Nephron progenitor cell (in vitro differentiated cells): ENCODE measurements at regions not wholly inside any gene's neighbourhood (a gene's known extent, or its start where the extent isn't known, plus 50 kb on each side); places are given as distances from the start of the nearest gene placed in this dataset.
A peak's percentile ranks its signal among the peaks of the same experiment; 100 is the strongest.
"Not testable (repeated sequence)": the region's sequence is repeated elsewhere in the genome, so short reads cannot be mapped to it uniquely, and the experiment has no call there.

Experiments
- DNase-seq: peaks from one replicate; pipeline ENCODE4 v3.0.0; 2021
- H3K27ac Mint-ChIP-seq: 2 replicates; pipeline ENCODE4 v1.8.0; 2021; ENCODE audit warnings: mild to moderate bottlenecking, moderate library complexity, mixed read lengths
- H3K27me3 Mint-ChIP-seq: 2 replicates; pipeline ENCODE4 v1.8.0; 2021; ENCODE audit warnings: mild to moderate bottlenecking, low read depth, mixed read lengths; ENCODE audit not compliant: poor library complexity
- H3K36me3 Mint-ChIP-seq: 2 replicates; pipeline ENCODE4 v1.8.0; 2021; ENCODE audit warnings: low read depth, mixed read lengths
- H3K4me1 Mint-ChIP-seq: 2 replicates; pipeline ENCODE4 v1.8.0; 2021; ENCODE audit warnings: mixed read lengths
- H3K4me3 Mint-ChIP-seq: 2 replicates; pipeline ENCODE4 v1.8.0; 2021; ENCODE audit warnings: mild to moderate bottlenecking, moderate library complexity, mixed read lengths
- H3K9me3 Mint-ChIP-seq: 2 replicates; pipeline ENCODE4 v1.8.0; 2021; ENCODE audit warnings: mild to moderate bottlenecking, moderate library complexity, mixed read lengths
- TF ChIP-seq, protein P1 (sequence below): fragments of 200-600 bp; sonication (generic); IDR thresholded peaks from 2 replicates; pipeline ENCODE4 v1.5.0; 2021; ENCODE audit warnings: antibody characterized with exemption

DNA sequence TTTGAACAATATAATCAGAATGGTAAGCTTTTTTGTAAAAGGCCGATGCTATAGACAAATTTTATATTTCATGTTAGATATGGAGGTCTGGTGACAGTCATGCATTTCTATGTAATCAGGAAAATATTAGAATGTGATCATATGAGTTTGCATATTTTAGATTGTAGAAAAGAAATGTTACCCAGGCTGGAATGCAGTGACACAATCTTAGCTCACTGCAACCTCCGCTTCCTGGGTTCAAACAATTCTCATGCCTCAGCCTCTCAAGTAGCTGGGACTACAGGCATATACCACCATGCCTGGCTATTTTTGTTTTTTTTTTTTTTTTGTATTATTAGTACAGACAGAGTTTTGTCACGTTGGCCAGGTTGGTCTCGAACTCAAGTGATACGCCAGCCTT is 152.0 kb downstream of the LMLN start:
- Mint-ChIP-seq H3K36me3 (no peaks in the 10 kb centered on the region), H3K9me3 (peaks cover 7% of the 10 kb centered on the region), H3K27me3 (peaks cover 59% of the 10 kb centered on the region), H3K4me3 (no peak overlapping the region), H3K27ac (no peak overlapping the region), H3K4me1 (peaks cover 47% of the 10 kb centered on the region)
- TF ChIP-seq, protein P1, sequence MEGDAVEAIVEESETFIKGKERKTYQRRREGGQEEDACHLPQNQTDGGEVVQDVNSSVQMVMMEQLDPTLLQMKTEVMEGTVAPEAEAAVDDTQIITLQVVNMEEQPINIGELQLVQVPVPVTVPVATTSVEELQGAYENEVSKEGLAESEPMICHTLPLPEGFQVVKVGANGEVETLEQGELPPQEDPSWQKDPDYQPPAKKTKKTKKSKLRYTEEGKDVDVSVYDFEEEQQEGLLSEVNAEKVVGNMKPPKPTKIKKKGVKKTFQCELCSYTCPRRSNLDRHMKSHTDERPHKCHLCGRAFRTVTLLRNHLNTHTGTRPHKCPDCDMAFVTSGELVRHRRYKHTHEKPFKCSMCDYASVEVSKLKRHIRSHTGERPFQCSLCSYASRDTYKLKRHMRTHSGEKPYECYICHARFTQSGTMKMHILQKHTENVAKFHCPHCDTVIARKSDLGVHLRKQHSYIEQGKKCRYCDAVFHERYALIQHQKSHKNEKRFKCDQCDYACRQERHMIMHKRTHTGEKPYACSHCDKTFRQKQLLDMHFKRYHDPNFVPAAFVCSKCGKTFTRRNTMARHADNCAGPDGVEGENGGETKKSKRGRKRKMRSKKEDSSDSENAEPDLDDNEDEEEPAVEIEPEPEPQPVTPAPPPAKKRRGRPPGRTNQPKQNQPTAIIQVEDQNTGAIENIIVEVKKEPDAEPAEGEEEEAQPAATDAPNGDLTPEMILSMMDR = no peak
- no peak for DNase-seq

DNA sequence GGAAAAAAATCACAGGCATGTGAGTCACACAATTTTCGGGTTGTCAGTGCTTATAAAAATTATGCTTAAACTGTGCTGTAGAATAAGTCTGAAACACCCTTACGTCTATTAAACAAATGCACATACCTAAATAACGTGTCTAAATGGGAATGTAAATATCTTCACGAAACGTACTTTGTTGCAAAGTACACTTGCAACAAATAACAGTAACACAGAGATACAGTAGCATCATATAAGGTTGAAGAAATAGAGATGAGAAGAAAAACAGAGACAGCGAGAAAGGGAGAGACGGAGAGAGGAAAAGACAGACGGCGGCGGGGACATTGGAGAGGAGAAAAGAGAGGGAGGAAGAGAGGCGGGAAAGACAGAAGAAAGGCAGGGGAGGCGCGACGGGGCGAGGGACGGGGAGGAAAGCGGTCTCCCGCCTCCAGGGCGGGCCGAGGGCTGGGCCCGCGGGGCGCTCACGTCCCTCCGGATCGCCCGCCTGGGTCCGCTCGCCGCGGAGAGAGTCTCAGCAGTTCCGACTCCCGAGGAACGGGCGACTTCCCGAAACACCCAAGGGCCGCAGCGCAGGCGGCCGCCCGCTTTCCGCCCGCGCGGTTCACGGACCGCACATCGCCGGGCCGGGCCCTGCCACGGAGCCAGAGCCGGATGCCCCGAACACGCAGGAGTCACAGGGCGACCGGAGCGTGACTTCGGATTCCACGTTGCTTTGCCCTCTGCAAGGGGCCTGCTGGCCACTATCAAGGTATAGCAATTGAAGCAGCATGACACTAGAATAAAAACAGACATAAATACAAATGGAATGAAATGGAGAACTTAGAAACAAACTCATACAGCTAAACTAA is 153.4 kb downstream of the LMLN start:
- TF ChIP-seq, protein P1 = no peak
- DNase-seq = peak; percentile 58
- Mint-ChIP-seq H3K27ac (no peak overlapping the region), H3K4me3 (peak overlapping the region; percentile 77), H3K9me3 (peaks cover 7% of the 10 kb centered on the region), H3K4me1 (peaks cover 34% of the 10 kb centered on the region), H3K36me3 (no peaks in the 10 kb centered on the region), H3K27me3 (peaks cover 71% of the 10 kb centered on the region)

DNA sequence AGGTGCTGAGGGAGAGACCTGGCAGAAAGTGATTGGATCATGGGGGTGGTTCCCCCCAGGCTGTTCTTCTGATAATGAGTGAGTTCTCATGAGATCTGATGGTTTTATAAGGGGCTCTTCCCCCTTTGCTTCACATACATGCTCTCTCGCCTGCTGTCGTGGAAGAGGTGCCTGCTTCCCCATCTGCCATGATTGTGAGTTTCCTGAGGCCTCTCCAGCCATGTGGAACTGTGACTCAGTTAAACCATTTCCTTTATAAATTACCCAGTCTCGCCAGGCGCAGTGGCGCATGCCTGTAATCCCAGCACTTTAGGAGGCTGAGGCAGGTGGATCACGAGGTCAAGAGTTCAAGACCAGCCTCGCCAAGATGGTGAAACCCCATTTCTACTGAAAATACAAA is 154.5 kb downstream of the LMLN start:
- Mint-ChIP-seq H3K9me3 (peaks cover 12% of the 10 kb centered on the region), H3K4me1 (peaks cover 23% of the 10 kb centered on the region), H3K27me3 (peaks cover 77% of the 10 kb centered on the region)
- not testable (repeated sequence) for DNase-seq, H3K4me3 Mint-ChIP-seq, H3K36me3 Mint-ChIP-seq, H3K27ac Mint-ChIP-seq

DNA sequence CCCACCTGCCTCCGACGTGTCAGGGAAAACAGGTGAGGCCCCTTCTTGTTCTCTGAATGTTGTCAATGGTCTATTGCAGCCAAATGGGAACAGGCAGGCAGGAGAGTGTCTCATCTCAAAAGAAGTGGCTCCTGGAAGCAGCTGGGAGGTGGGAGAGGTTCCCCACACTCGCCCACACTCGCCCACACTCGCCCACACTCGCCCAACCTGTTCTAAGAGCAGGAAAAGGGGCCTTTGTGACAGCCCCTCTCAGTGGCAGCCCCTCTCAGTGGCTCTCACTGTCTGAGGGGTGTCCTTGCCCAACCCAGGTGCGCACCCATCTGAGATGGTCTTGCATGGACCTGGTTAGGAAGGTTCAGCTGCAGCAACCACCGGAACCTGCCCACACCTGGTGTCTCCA is 162.2 kb downstream of the LMLN start:
- peaks cover 34% of the 10 kb centered on the region for H3K27me3 Mint-ChIP-seq
- not testable (repeated sequence) for H3K36me3 Mint-ChIP-seq, DNase-seq, H3K4me1 Mint-ChIP-seq, H3K4me3 Mint-ChIP-seq, H3K27ac Mint-ChIP-seq, H3K9me3 Mint-ChIP-seq

DNA sequence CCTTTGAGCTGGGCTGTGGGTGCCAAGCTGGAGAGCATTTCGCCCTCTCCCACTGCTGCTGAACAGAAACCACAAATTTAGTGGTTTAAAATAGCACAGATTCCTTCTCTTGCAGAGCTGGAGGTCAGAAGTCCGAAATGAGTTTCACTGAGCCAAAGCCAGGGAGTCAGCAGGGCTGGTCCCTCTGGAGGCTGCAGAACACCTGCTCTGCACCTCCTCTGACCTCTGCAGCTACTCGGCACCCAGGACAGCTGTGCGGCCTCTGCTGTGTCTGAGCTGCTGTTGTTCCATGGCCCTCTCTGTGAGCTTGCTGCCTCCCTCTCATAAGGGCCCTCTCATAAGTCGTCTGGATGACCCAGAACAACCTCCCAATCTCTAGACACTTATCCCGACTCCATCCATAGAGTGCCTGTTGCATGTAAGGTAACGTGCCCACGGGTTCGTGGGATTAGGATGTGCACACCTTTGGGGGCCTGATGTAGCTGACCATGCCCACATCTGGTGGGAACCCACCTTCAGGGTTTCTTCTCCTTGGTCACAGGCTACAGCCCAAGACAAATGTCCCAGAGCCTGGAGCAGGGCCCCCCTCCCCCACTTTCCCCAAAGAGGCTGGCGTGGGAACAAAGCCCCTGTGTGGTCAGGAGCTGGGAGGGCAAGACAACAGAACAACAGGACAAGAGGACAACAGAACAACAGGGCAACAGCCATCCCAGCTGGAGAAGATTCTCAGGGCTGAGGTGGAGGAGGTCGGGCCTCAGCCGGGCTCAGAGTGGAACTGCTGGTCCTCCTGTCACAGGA is 177.2 kb downstream of the LMLN start:
- not testable (repeated sequence) for H3K36me3 Mint-ChIP-seq, H3K27me3 Mint-ChIP-seq, H3K9me3 Mint-ChIP-seq, H3K4me3 Mint-ChIP-seq, H3K4me1 Mint-ChIP-seq, H3K27ac Mint-ChIP-seq, DNase-seq

DNA sequence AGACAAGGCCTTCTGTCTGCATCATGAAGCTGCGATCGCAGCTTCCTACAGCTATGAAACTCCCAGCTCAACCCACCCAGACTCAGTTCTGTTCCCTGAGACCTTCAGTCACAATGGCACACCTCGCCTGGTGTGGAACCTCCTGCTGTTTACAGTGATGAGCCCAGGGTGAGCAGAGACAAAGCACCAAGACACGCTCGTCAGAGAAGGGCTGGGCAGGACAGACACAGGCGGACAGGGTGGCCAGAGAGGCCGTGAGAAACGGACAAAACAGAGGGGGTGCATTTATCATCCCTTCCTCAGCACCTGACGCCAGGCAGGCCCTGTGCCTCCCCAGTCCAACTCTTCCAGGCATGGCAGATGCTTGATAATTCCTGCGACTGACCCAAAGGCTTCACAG is 178.2 kb downstream of the LMLN start:
- H3K27me3 Mint-ChIP-seq, H3K27ac Mint-ChIP-seq, DNase-seq, H3K36me3 Mint-ChIP-seq, H3K9me3 Mint-ChIP-seq, H3K4me3 Mint-ChIP-seq, H3K4me1 Mint-ChIP-seq: not testable (repeated sequence)

DNA sequence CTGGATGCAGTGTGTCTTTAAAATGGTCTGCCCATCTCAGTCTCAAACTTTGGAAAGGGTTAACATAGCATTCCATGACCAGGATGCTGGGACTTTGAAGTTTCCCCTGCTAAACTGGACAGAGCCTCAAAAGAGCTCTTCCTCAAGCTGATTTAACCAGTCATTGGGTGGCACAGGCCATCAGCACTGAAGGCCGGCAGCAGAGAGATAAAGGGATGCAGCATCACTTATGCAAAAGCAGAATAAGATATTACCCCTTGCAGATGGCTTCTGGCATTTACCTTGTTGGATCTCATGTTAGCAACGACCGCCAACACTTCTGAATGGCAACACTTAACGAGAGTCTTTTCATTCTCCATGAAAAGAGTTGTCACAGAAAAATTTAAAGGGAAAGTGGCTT is 179.0 kb downstream of the LMLN start:
- H3K36me3 Mint-ChIP-seq, H3K27me3 Mint-ChIP-seq, H3K4me3 Mint-ChIP-seq, H3K9me3 Mint-ChIP-seq, DNase-seq, H3K27ac Mint-ChIP-seq: not testable (repeated sequence)
- H3K4me1 Mint-ChIP-seq = peaks cover 11% of the 10 kb centered on the region

DNA sequence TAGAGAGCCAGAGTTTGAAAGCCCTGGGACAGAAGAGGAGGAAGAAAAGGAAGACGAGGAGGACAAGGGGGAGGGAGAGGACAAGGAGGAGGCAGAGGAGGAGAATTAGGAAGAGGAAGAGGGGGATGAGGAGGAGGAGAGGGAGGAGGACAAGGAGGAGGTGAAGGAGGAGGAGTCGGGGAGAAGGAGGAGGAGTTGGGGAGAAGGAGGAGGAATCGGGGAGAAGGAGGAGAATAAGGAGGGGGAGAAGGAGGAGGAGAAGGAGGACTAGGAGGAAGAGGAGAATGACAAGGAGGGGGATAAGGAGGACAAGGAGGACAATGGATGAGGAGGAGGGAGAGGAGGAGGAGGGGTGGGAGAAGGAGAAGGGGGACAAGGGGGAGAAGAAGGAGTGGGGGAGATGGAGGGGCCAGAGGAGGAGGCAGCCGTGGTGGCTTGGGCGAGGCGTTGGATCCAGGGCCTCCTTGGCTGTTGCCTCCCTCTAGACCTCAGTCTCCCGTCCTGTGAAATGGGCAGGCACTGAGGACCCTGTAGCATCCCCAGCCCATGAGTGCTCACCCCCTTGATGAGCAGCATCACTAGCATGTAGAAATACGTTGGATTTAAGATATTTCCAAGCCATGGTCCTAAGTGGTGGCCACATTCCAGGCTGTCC is 179.6 kb downstream of the LMLN start:
- not testable (repeated sequence) for H3K36me3 Mint-ChIP-seq, H3K27me3 Mint-ChIP-seq, DNase-seq, H3K9me3 Mint-ChIP-seq, H3K27ac Mint-ChIP-seq, H3K4me3 Mint-ChIP-seq
- H3K4me1 Mint-ChIP-seq = peaks cover 11% of the 10 kb centered on the region

DNA sequence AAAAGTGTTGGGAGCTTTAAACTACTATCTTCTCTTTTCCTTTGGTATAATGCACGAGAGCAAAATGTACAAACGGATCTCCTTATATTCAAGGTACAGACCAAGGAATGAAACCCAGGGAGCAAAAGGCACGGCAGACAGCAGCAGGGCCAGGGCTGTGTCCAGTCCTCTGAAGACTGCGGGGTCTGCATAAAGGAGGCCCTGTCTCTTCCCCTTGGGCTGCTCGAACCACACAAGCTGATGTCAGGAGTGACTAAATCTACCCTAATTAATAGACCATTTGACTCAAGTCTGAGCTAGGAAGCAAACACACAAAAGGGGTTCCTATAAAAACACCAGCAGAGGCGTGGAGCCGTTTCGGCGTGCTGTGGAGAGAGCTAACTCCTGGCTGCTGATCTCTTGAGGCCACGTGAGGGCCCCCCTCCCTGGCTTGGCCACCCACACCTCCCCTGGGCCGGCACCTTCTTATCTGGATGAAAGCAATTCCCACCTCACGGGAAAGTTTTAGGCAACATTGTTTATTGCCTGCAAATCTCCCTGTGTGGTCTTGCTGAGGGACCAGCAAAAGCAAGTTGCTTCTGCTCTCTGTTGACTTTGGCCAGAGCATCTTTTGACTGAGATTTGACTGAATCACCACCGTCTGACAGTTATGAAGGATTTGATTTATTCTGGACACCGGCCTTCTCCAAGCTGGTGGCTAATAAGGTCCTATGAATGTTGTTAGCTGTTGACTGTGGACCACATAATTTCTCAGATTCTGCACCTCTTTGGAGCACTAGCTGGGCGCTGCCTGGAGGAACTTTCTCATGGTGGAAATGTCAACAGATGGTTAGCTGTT is 183.5 kb downstream of the LMLN start:
- not testable (repeated sequence) for H3K4me3 Mint-ChIP-seq, DNase-seq, H3K36me3 Mint-ChIP-seq, H3K9me3 Mint-ChIP-seq, H3K27ac Mint-ChIP-seq
- H3K4me1 Mint-ChIP-seq = peaks cover 11% of the 10 kb centered on the region
- H3K27me3 Mint-ChIP-seq = peaks cover 16% of the 10 kb centered on the region

DNA sequence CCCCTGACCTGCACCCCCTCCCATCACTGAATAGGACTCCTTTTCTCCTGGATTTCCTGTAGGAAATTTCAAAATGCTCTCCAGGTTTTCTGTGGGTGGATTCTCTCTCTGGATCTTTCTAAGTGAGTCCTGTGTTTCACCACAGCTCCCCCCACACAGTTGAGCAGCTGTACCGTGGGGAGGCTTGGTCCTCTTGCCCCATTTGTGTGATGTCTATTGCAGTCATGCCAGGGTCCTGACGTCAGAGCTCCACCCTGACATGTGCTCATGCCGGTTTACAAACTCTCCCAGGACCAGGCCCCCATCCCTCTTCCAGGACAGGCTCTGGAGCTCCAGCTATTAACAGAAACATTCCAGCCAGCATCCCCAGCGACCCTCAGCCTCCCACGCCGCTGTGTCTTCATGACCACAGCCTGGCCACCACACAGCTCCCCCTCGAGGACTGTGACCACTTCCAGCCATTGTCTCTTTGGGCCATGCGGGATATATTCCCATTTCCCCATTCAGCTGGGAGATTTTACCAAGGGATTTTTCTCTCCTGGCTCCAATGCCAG is 185.3 kb downstream of the LMLN start:
- H3K27ac Mint-ChIP-seq, H3K4me3 Mint-ChIP-seq, H3K36me3 Mint-ChIP-seq, DNase-seq, H3K9me3 Mint-ChIP-seq: not testable (repeated sequence)
- Mint-ChIP-seq H3K4me1 (peaks cover 11% of the 10 kb centered on the region), H3K27me3 (peaks cover 16% of the 10 kb centered on the region)

DNA sequence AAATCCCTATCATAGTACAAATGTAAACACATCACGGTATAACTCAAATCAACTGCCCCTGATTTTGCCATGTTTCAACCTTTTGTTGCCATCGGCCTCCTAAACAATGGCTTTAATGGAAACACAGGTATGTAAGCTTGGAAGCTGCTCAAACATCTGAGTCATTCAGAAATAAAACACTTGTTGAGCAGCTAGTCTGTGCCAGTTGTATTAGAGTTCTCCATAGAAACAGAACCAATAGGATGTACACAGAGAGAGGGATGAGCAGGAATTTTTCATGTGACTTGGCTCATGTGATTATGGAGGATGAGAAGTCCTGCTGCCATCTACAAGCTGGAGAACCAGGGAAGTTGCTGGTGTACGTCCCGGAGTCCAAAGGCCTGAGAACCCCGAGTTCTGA is 186.1 kb downstream of the LMLN start:
- not testable (repeated sequence) for H3K4me3 Mint-ChIP-seq, DNase-seq, H3K27ac Mint-ChIP-seq, H3K36me3 Mint-ChIP-seq, H3K9me3 Mint-ChIP-seq
- Mint-ChIP-seq H3K4me1 (peaks cover 11% of the 10 kb centered on the region), H3K27me3 (peaks cover 16% of the 10 kb centered on the region)
